ENCODE measurements at regions not wholly inside any gene's neighbourhood (a gene's known extent, or its start where the extent isn't known, plus 50 kb on each side); places are given as distances from the start of the nearest gene placed in this dataset.

- no peak for TF ChIP-seq MYC (IDR thresholded peaks at IDR 0.05; ENCODE audit: low read depth, low read length)
- TF ChIP-seq, protein P1, sequence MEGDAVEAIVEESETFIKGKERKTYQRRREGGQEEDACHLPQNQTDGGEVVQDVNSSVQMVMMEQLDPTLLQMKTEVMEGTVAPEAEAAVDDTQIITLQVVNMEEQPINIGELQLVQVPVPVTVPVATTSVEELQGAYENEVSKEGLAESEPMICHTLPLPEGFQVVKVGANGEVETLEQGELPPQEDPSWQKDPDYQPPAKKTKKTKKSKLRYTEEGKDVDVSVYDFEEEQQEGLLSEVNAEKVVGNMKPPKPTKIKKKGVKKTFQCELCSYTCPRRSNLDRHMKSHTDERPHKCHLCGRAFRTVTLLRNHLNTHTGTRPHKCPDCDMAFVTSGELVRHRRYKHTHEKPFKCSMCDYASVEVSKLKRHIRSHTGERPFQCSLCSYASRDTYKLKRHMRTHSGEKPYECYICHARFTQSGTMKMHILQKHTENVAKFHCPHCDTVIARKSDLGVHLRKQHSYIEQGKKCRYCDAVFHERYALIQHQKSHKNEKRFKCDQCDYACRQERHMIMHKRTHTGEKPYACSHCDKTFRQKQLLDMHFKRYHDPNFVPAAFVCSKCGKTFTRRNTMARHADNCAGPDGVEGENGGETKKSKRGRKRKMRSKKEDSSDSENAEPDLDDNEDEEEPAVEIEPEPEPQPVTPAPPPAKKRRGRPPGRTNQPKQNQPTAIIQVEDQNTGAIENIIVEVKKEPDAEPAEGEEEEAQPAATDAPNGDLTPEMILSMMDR (IDR thresholded peaks at IDR 0.05; ENCODE audit: low read depth, low read length): no peak
- TF ChIP-seq MAX (IDR thresholded peaks at IDR 0.05; ENCODE audit: low read depth, low read length): no peak
- TF ChIP-seq POLR2A (IDR thresholded peaks at IDR 0.05; ENCODE audit: extremely low read depth, insufficient read length): no peak
- DNase-seq (ENCODE audit: low read depth): no peak
- no peak overlapping the region for H3K4me3 ChIP-seq (ENCODE audit: low read depth, low read length)
Measured at GRCh38 chr2:153138651-153139375, 339.7 kb downstream of the RPRM start.

- TF ChIP-seq POLR2A (IDR thresholded peaks at IDR 0.05; ENCODE audit: extremely low read depth, insufficient read length) (no peak), MYC (IDR thresholded peaks at IDR 0.05; ENCODE audit: low read depth, low read length) (no peak), MAX (IDR thresholded peaks at IDR 0.05; ENCODE audit: low read depth, low read length) (no peak)
- H3K4me3 ChIP-seq (ENCODE audit: low read depth, low read length): no peak overlapping the region
- no peak for DNase-seq (ENCODE audit: low read depth)
Measured at GRCh38 chr2:153136216-153136615, 342.3 kb downstream of the RPRM start.

- DNase-seq (ENCODE audit: low read depth): no peak
- no peak for TF ChIP-seq MYC (IDR thresholded peaks at IDR 0.05; ENCODE audit: low read depth, low read length)
- TF ChIP-seq POLR2A (IDR thresholded peaks at IDR 0.05; ENCODE audit: extremely low read depth, insufficient read length): no peak
- no peak for TF ChIP-seq MAX (IDR thresholded peaks at IDR 0.05; ENCODE audit: low read depth, low read length)
- TF ChIP-seq, protein P1 (IDR thresholded peaks at IDR 0.05; ENCODE audit: low read depth, low read length): no peak
- no peak overlapping the region for H3K4me3 ChIP-seq (ENCODE audit: low read depth, low read length)
Measured at GRCh38 chr2:153134725-153135124, 343.8 kb downstream of the RPRM start.

- TF ChIP-seq POLR2A (IDR thresholded peaks at IDR 0.05; ENCODE audit: extremely low read depth, insufficient read length): no peak
- no peak for TF ChIP-seq MAX (IDR thresholded peaks at IDR 0.05; ENCODE audit: low read depth, low read length)
- TF ChIP-seq, protein P1 (IDR thresholded peaks at IDR 0.05; ENCODE audit: low read depth, low read length): no peak
- TF ChIP-seq MYC (IDR thresholded peaks at IDR 0.05; ENCODE audit: low read depth, low read length): no peak
- no peak overlapping the region for H3K4me3 ChIP-seq (ENCODE audit: low read depth, low read length)
- no peak for DNase-seq (ENCODE audit: low read depth)
Measured at GRCh38 chr2:153133716-153134115, 344.8 kb downstream of the RPRM start.

- DNase-seq (ENCODE audit: low read depth): no peak
- TF ChIP-seq, protein P1 (IDR thresholded peaks at IDR 0.05; ENCODE audit: low read depth, low read length): no peak
- TF ChIP-seq POLR2A (IDR thresholded peaks at IDR 0.05; ENCODE audit: extremely low read depth, insufficient read length): no peak
- TF ChIP-seq MAX (IDR thresholded peaks at IDR 0.05; ENCODE audit: low read depth, low read length): no peak
- no peak for TF ChIP-seq MYC (IDR thresholded peaks at IDR 0.05; ENCODE audit: low read depth, low read length)
- no peak overlapping the region for H3K4me3 ChIP-seq (ENCODE audit: low read depth, low read length)
Measured at GRCh38 chr2:153132418-153132817, 346.1 kb downstream of the RPRM start.

DNA sequence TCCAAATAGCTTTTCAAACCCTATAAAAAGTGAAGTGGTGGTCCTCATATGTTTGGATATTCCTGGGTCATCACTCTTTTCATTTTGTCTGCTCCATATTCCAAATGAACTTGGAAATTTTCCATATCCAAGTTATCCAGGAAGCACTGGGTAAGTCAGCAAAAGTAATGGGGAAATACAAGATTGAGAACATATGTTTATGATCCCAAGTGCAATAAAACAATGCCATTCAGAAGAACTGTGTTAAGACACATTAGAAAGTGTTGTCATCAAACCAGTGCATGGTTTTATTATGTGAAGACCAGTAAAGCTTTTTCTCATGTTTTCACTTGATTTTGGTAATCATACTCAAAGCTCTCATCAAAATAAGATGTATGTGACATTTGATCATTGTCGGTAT lies 363.4 kb downstream of the RPRM start:
- no peak for DNase-seq (ENCODE audit: low read depth)
- TF ChIP-seq, protein P1 (IDR thresholded peaks at IDR 0.05; ENCODE audit: low read depth, low read length): no peak
- TF ChIP-seq MAX (IDR thresholded peaks at IDR 0.05; ENCODE audit: low read depth, low read length): no peak
- H3K4me3 ChIP-seq (ENCODE audit: low read depth, low read length): no peak overlapping the region

Data from NB4 (cell line).